ENCODE measurements at regions not wholly inside any gene's neighbourhood (a gene's known extent, or its start where the extent isn't known, plus 50 kb on each side); places are given as distances from the start of the nearest gene placed in this dataset.

- peak; percentile 53 for DNase-seq (ENCODE audit: low read depth)
- TF ChIP-seq CTCF (IDR thresholded peaks at IDR 0.05; ENCODE audit: low read length, missing control alignments): no peak
These were observed 253.0 kb upstream of the NCKAP5 start for GRCh38 chr2:133821107-133821760.

DNA sequence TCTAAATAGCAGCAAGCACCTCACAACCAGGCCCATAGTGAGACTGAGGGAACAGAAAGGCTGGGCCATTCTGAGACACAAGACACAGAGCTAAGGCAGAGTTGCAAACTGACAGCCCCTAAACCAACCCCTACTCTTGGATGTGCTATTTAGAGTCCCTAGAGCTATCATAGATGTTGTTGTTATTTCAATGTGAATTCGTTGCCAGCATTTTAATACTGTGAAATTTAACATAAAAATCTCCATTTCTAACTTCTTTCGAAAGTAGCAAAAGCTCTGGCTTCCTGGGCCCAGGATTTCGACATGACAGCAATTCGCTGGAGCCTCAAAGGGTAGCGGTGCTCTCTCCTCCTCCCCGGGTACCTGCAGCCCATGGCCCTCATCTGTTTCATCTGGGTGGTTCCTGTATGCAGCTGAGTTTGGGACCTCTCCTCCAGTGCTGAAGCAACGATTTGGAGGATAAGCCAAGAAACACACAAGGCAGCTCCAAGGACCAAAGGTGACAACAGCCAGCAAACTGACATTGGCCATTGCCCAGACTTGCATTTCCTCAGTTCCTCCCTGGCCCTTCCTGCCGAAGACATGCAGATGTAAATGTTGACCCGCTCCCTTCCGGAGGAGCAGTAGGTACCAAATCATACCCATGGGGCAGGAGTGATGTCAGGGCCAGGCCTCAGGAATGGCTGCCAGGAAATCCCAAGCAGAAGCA, 254.4 kb upstream of the NCKAP5 start:
- DNase-seq (ENCODE audit: low read depth): no peak
- TF ChIP-seq CTCF (IDR thresholded peaks at IDR 0.05; ENCODE audit: low read length, missing control alignments): no peak
- H3K4me3 ChIP-seq (replicated peaks; ENCODE audit: low read depth, low read length): no peak overlapping the region

More at GRCh38 chr2:133821107-133821760, 253.0 kb upstream of the NCKAP5 start:
- H3K4me3 ChIP-seq (replicated peaks; ENCODE audit: low read depth, low read length): no peak overlapping the region

GRCh38 chr2:133823226-133823550, 254.9 kb upstream of the NCKAP5 start:
- no peak for TF ChIP-seq CTCF (IDR thresholded peaks at IDR 0.05; ENCODE audit: low read length, missing control alignments)
- no peak overlapping the region for H3K4me3 ChIP-seq (replicated peaks; ENCODE audit: low read depth, low read length)
- no peak for DNase-seq (ENCODE audit: low read depth)

GRCh38 chr2:133824869-133825268, 256.6 kb upstream of the NCKAP5 start:
- H3K4me3 ChIP-seq (replicated peaks; ENCODE audit: low read depth, low read length): no peak overlapping the region
- no peak for TF ChIP-seq CTCF (IDR thresholded peaks at IDR 0.05; ENCODE audit: low read length, missing control alignments)
- DNase-seq (ENCODE audit: low read depth): no peak

DNA sequence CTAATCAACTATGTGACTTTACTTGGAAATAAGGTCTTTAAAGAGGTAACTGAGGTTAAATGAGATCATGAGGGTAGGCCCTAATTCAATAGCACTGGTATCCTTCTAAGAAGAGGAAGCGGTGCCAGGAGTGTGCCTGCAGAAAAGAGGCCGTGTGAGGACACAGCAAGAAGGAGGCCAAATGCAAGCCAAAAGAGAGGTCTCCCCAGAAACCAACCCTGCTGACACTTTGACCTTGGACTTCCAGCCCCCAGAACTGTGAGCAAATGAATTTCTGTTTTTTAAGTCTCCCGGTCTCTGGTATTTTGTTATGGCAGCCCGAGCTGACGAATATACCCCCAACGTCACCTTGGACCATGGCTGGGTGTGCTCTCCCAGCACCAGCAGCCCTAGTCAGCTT, 257.5 kb upstream of the NCKAP5 start:
- no peak for TF ChIP-seq CTCF (IDR thresholded peaks at IDR 0.05; ENCODE audit: low read length, missing control alignments)
- no peak for DNase-seq (ENCODE audit: low read depth)
- no peak overlapping the region for H3K4me3 ChIP-seq (replicated peaks; ENCODE audit: low read depth, low read length)

DNA sequence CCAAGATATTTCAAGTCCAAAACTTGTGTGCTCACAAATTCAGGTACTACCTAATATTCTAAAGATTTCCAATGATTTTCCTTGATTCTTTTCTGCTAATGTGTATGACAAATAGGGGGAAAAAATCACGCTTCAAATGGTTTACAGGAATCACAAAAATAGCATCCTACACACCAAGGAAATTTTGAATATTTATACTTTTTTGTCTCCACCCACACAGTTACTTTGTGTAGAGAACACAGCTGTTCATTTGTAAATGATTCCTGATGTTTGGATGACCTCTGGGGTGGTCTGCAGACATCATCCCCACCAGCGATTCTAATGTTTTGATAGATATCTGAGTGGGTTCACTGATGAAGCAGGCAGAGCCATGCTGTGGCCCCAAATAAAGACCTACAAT, 260.6 kb upstream of the NCKAP5 start:
- no peak for TF ChIP-seq CTCF (IDR thresholded peaks at IDR 0.05; ENCODE audit: low read length, missing control alignments)
- DNase-seq (ENCODE audit: low read depth): no peak
- no peak overlapping the region for H3K4me3 ChIP-seq (replicated peaks; ENCODE audit: low read depth, low read length)
